H9 (cell line): ENCODE measurements at regions not wholly inside any gene's neighbourhood (a gene's known extent, or its start where the extent isn't known, plus 50 kb on each side); places are given as distances from the start of the nearest gene placed in this dataset.

Experiments used
- DNase-seq: peaks from one replicate; pipeline ENCODE4 v3.0.0-alpha.2; 2017
- H2AFZ ChIP-seq: one replicate; pipeline ENCODE4 v1.6.1; 2013; ENCODE audit warnings: mild to moderate bottlenecking, low read length, control low read depth, moderate library complexity
- H2AK5ac ChIP-seq: 2 replicates; pipeline ENCODE4 v1.6.1; 2013; ENCODE audit warnings: low read length, control low read depth, mixed read lengths; ENCODE audit not compliant: insufficient read length
- H2BK120ac ChIP-seq: one replicate; pipeline ENCODE4 v1.6.1; 2013; ENCODE audit warnings: low read depth, mild to moderate bottlenecking, low read length, control low read depth, inconsistent platforms; ENCODE audit not compliant: poor library complexity, severe bottlenecking
- H2BK12ac ChIP-seq: 2 replicates; pipeline ENCODE4 v1.6.1; 2013; ENCODE audit warnings: low read length, control low read depth, mixed read lengths, low read depth; ENCODE audit not compliant: insufficient read length
- H2BK15ac ChIP-seq: 2 replicates; pipeline ENCODE4 v1.6.1; 2013; ENCODE audit warnings: low read depth, low read length, control low read depth
- H2BK20ac ChIP-seq: one replicate; pipeline ENCODE4 v1.6.1; 2013; ENCODE audit warnings: low read depth, mild to moderate bottlenecking, low read length, control low read depth, inconsistent platforms; ENCODE audit not compliant: poor library complexity, severe bottlenecking
- H2BK5ac ChIP-seq: 2 replicates; pipeline ENCODE4 v1.6.1; 2013; ENCODE audit warnings: low read length, control low read depth, mixed read lengths; ENCODE audit not compliant: insufficient read length
- H3K14ac ChIP-seq: 2 replicates; pipeline ENCODE4 v1.6.1; 2013; ENCODE audit warnings: low read length, control low read depth; ENCODE audit not compliant: insufficient read depth
- H3K18ac ChIP-seq: 2 replicates; pipeline ENCODE4 v1.6.1; 2013; ENCODE audit warnings: low read depth, mild to moderate bottlenecking, mixed read lengths, low read length, control low read depth; ENCODE audit not compliant: insufficient read length
- H3K23ac ChIP-seq: 2 replicates; pipeline ENCODE4 v1.6.1; 2013; ENCODE audit warnings: low read length, control low read depth, mixed read lengths, low read depth; ENCODE audit not compliant: insufficient read length
- H3K23me2 ChIP-seq: 2 replicates; pipeline ENCODE4 v1.6.1; 2013; ENCODE audit warnings: low read depth, mild to moderate bottlenecking, mixed read lengths, low read length, control low read depth; ENCODE audit not compliant: insufficient read length, poor library complexity, severe bottlenecking
- H3K27ac ChIP-seq: 2 replicates; pipeline ENCODE4 v1.5.1; 2013; ENCODE audit warnings: low read length, control low read depth, mixed read lengths, low read depth; ENCODE audit not compliant: insufficient read length
- H3K27me3 ChIP-seq: 2 replicates; pipeline ENCODE4 v1.6.1; 2013; ENCODE audit warnings: low read length, control low read depth, inconsistent platforms; ENCODE audit not compliant: insufficient read depth
- H3K4ac ChIP-seq: 2 replicates; pipeline ENCODE4 v1.6.1; 2013; ENCODE audit warnings: low read depth, mild to moderate bottlenecking, control low read depth, inconsistent platforms, low read length, moderate library complexity
- H3K4me1 ChIP-seq: 2 replicates; pipeline ENCODE4 v1.6.1; 2013; ENCODE audit warnings: low read length, control low read depth, inconsistent platforms; ENCODE audit not compliant: insufficient read depth
- H3K4me2 ChIP-seq: 2 replicates; pipeline ENCODE4 v1.6.1; 2013; ENCODE audit warnings: low read length, control low read depth, mixed read lengths; ENCODE audit not compliant: insufficient read length, insufficient read depth
- H3K56ac ChIP-seq: 2 replicates; pipeline ENCODE4 v1.6.1; 2013; ENCODE audit warnings: low read depth, mild to moderate bottlenecking, mixed read lengths, low read length, control low read depth; ENCODE audit not compliant: insufficient read length
- H3K79me1 ChIP-seq: 2 replicates; pipeline ENCODE4 v1.6.1; 2013; ENCODE audit warnings: low read depth, mild to moderate bottlenecking, moderate library complexity, low read length, control low read depth, inconsistent platforms; ENCODE audit not compliant: insufficient read depth, poor library complexity, severe bottlenecking
- H3K79me2 ChIP-seq: 2 replicates; pipeline ENCODE4 v1.6.1; 2013; ENCODE audit warnings: low read length, control low read depth, inconsistent platforms; ENCODE audit not compliant: insufficient read depth
- H3K9ac ChIP-seq: 2 replicates; pipeline ENCODE4 v1.6.1; 2013; ENCODE audit warnings: low read length, control low read depth, mixed read lengths; ENCODE audit not compliant: insufficient read length; ENCODE audit errors: extremely low read depth
- H3K9me3 ChIP-seq: one replicate; pipeline ENCODE4 v1.6.1; 2013; ENCODE audit warnings: low read depth, low read length, inconsistent platforms; ENCODE audit not compliant: control insufficient read depth
- H3T11ph ChIP-seq: one replicate; pipeline ENCODE4 v1.6.1; 2013; ENCODE audit warnings: mild to moderate bottlenecking, low read length, control low read depth, inconsistent platforms
- H4K20me1 ChIP-seq: one replicate; pipeline ENCODE4 v1.6.1; 2013; ENCODE audit not compliant: control insufficient read depth, insufficient read length, insufficient read depth
- H4K5ac ChIP-seq: 2 replicates; pipeline ENCODE4 v1.6.1; 2013; ENCODE audit warnings: low read depth, mild to moderate bottlenecking, mixed read lengths, low read length, control low read depth; ENCODE audit not compliant: insufficient read length
- H4K8ac ChIP-seq: replicated peaks from 2 replicates; pipeline ENCODE4 v1.6.1; 2013; ENCODE audit warnings: low read length, control low read depth, mixed read lengths, low read depth; ENCODE audit not compliant: insufficient read length
- H4K91ac ChIP-seq: 2 replicates; pipeline ENCODE4 v1.6.1; 2013; ENCODE audit warnings: low read depth, mild to moderate bottlenecking, moderate library complexity, mixed read lengths, low read length, control low read depth; ENCODE audit not compliant: insufficient read length
- H3K27ac Mint-ChIP-seq, 3 experiments: 2 replicates in 2 of 3; 3 replicates in 1 of 3; pipeline ENCODE4 v1.8.0; 2020 to 2021; ENCODE audit warnings: mixed read lengths in 3 of 3, mild to moderate bottlenecking in 1 of 3, moderate library complexity in 1 of 3
- H3K27me3 Mint-ChIP-seq: 2 replicates; pipeline ENCODE4 v1.8.0; 2021; ENCODE audit warnings: low read depth, mild to moderate bottlenecking, moderate library complexity, mixed read lengths
- H3K36me3 Mint-ChIP-seq, 3 experiments: 2 replicates in 2 of 3; 3 replicates in 1 of 3; pipeline ENCODE4 v1.8.0; 2020 to 2021; ENCODE audit warnings: low read depth in 3 of 3, mixed read lengths in 3 of 3; ENCODE audit not compliant: insufficient read depth in 1 of 3
- H3K4me1 Mint-ChIP-seq, 2 experiments: 2 replicates each; pipeline ENCODE4 v1.8.0; 2020; ENCODE audit warnings: mixed read lengths in 2 of 2
- H3K4me3 Mint-ChIP-seq, 2 experiments: 2 replicates in 1 of 2; 3 replicates in 1 of 2; pipeline ENCODE4 v1.8.0; 2020 to 2021; ENCODE audit warnings: mild to moderate bottlenecking in 2 of 2, mixed read lengths in 2 of 2, moderate library complexity in 1 of 2
- H3K9me3 Mint-ChIP-seq, 2 experiments: 2 replicates in 1 of 2; 3 replicates in 1 of 2; pipeline ENCODE4 v1.8.0; 2020; ENCODE audit warnings: mild to moderate bottlenecking in 2 of 2, mixed read lengths in 2 of 2, moderate library complexity in 1 of 2
- CTCF ChIP-seq: fragments of 200-600 bp; sonication (generic); conservative IDR thresholded peaks from 3 replicates; pipeline ENCODE4 v1.8.0; 2021; ENCODE audit warnings: antibody characterized with exemption, mild to moderate bottlenecking
- whole genome bisulfite sequencing: extraction: QIAGEN DNeasy Blood & Tissue Kit; methylation state at CpG from one replicate; pipeline ENCODE4 v1.1.7; 2013; ENCODE audit warnings: missing lambda C conversion rate, low lambda C conversion rate, mixed read lengths; ENCODE audit not compliant: insufficient read length; ENCODE audit errors: extremely low coverage; 5-methylcytosine and 5-hydroxymethylcytosine counted together

GRCh38 chr6:114649298-114649697 lies 306.5 kb upstream of the HS3ST5 start:
- no peaks in the 10 kb centered on the region for H4K20me1 ChIP-seq
- H3K56ac ChIP-seq, result no peak overlapping the region
- no peak overlapping the region for H4K5ac ChIP-seq
- no peaks in the 10 kb centered on the region for H3K9me3 ChIP-seq
- peaks cover 0 to 4% (median 0%) of the 10 kb centered on the region in 3 experiments; a peak in 1 of 7 replicates for H3K36me3 Mint-ChIP-seq
- no peak overlapping the region for H3T11ph ChIP-seq
- H2BK120ac ChIP-seq, result no peak overlapping the region
- H3K4me1 ChIP-seq, result no peaks in the 10 kb centered on the region
- no peak for TF ChIP-seq CTCF
- no peak overlapping the region for H2AK5ac ChIP-seq
- no peak overlapping the region for H4K91ac ChIP-seq
- no peak overlapping the region for H3K9ac ChIP-seq
- H3K4me2 ChIP-seq, result no peak overlapping the region
- no CpG with 5 or more reads among the region's 2 CpGs for WGBS
- no peak overlapping the region for H3K27ac Mint-ChIP-seq
- H2AFZ ChIP-seq, result no peak overlapping the region
- H3K79me2 ChIP-seq, result no peaks in the 10 kb centered on the region
- no peak overlapping the region for H2BK20ac ChIP-seq
- no peak overlapping the region for H3K4me3 Mint-ChIP-seq
- H3K4me1 Mint-ChIP-seq, result no peaks in the 10 kb centered on the region
- no peaks in the 10 kb centered on the region for H3K23me2 ChIP-seq
- DNase-seq, result no peak
- no peak overlapping the region for H3K18ac ChIP-seq
- H3K14ac ChIP-seq, result no peak overlapping the region
- no peak overlapping the region for H2BK15ac ChIP-seq
- H3K27me3 Mint-ChIP-seq, result no peaks in the 10 kb centered on the region
- H2BK5ac ChIP-seq, result no peak overlapping the region
- H3K4ac ChIP-seq, result no peak overlapping the region
- no peak overlapping the region for H3K27ac ChIP-seq
- no peak overlapping the region for H4K8ac ChIP-seq
- H3K23ac ChIP-seq, result no peak overlapping the region
- no peaks in the 10 kb centered on the region for H3K79me1 ChIP-seq
- peaks cover 0 to 2% of the 10 kb centered on the region in 2 experiments; a peak in 1 of 5 replicates for H3K9me3 Mint-ChIP-seq
- H3K27me3 ChIP-seq, result no peaks in the 10 kb centered on the region
- no peak overlapping the region for H2BK12ac ChIP-seq
